CD4-positive, alpha-beta T cell (primary cell): ENCODE measurements at regions not wholly inside any gene's neighbourhood (a gene's known extent, or its start where the extent isn't known, plus 50 kb on each side); places are given as distances from the start of the nearest gene placed in this dataset.

Experiments
- ATAC-seq: fragments of 200-7000 bp; cut with Tn5 transposase; one replicate; pipeline ENCODE4 v1.10.0; 2022; ENCODE audit warnings: mild to moderate bottlenecking; ENCODE audit not compliant: poor library complexity
- CTCF ChIA-PET: fragments of 350-600 bp; sonication (Branson Sonifier 250); formaldehyde crosslinking; loops from one replicate; lab custom pipeline; 2021; ENCODE audit warnings: antibody characterized with exemption, inconsistent platforms; lab: Charles Lee
- POLR2A ChIA-PET: fragments of 350-600 bp; sonication (Branson Sonifier 250); formaldehyde crosslinking; loops from one replicate; lab custom pipeline; 2021; ENCODE audit warnings: antibody characterized with exemption, inconsistent platforms; lab: Charles Lee
- DNase-seq, 14 experiments: peaks; one replicate each; pipeline ENCODE4 v3.0.0-alpha.2; 2013 to 2020; ENCODE audit warnings: mixed read lengths in 2 of 14
- H3K27ac ChIP-seq, 2 donors: one replicate each; pipeline versions ENCODE4 v1.5.1 to v1.7.0; 2013; ENCODE audit warnings: low read length in 2 of 2, low read depth in 1 of 2, mild to moderate bottlenecking in 1 of 2
- H3K27me3 ChIP-seq, 2 experiments: 1 replicate in 1 of 2; 2 replicates in 1 of 2; pipeline versions ENCODE4 v1.6.1 to v1.7.0; 2013; ENCODE audit warnings: low read length in 2 of 2, control low read depth in 1 of 2, mild to moderate bottlenecking in 1 of 2, moderate library complexity in 1 of 2; ENCODE audit not compliant: insufficient read depth in 2 of 2, control insufficient read depth in 1 of 2
- H3K36me3 ChIP-seq: one replicate; pipeline ENCODE4 v1.6.1; 2013; ENCODE audit warnings: low read length, control low read depth; ENCODE audit not compliant: insufficient read depth
- H3K4me1 ChIP-seq: one replicate; pipeline ENCODE4 v1.6.1; 2013; ENCODE audit warnings: low read length, control low read depth; ENCODE audit not compliant: insufficient read depth
- H3K4me3 ChIP-seq: one replicate; pipeline ENCODE4 v1.5.1; 2013; ENCODE audit warnings: mild to moderate bottlenecking, low read length, moderate library complexity
- H3K9me3 ChIP-seq, 2 experiments: 1 replicate in 1 of 2; 2 replicates in 1 of 2; pipeline versions ENCODE4 v1.6.1 to v1.7.0; 2013; ENCODE audit warnings: low read length in 2 of 2, mild to moderate bottlenecking in 2 of 2, control low read depth in 1 of 2, moderate library complexity in 1 of 2; ENCODE audit not compliant: control insufficient read depth in 1 of 2, insufficient read depth in 1 of 2
- H3K27ac Mint-ChIP-seq: one replicate; pipeline ENCODE4 v1.8.0; 2020; ENCODE audit warnings: mixed read lengths
- H3K27me3 Mint-ChIP-seq: one replicate; pipeline ENCODE4 v1.8.0; 2021; ENCODE audit warnings: mixed read lengths
- H3K36me3 Mint-ChIP-seq: one replicate; pipeline ENCODE4 v1.8.0; 2021; ENCODE audit warnings: low read depth, mixed read lengths
- H3K4me1 Mint-ChIP-seq: one replicate; pipeline ENCODE4 v1.8.0; 2021; ENCODE audit warnings: low read depth, mixed read lengths
- H3K4me3 Mint-ChIP-seq: one replicate; pipeline ENCODE4 v1.8.0; 2020; ENCODE audit warnings: mild to moderate bottlenecking, mixed read lengths
- H3K9me3 Mint-ChIP-seq: one replicate; pipeline ENCODE4 v1.8.0; 2020; ENCODE audit warnings: mixed read lengths
- intact Hi-C, 2 experiments: fragments of 100-400 bp; cut with DNase I in 1 of 2; cut with micrococcal nuclease in 1 of 2; formaldehyde crosslinking; loops; one replicate each; pipeline versions ENCODE4 v1.15.1 to v1.9.0; 2023 to 2025; cut with DNase I, micrococcal nuclease
- TF ChIP-seq, protein P1 (sequence below): fragments of 200-600 bp; IDR thresholded peaks from one replicate; pipeline ENCODE4 v1.8.0; 2022; ENCODE audit warnings: antibody characterized with exemption, mild to moderate bottlenecking

DNA sequence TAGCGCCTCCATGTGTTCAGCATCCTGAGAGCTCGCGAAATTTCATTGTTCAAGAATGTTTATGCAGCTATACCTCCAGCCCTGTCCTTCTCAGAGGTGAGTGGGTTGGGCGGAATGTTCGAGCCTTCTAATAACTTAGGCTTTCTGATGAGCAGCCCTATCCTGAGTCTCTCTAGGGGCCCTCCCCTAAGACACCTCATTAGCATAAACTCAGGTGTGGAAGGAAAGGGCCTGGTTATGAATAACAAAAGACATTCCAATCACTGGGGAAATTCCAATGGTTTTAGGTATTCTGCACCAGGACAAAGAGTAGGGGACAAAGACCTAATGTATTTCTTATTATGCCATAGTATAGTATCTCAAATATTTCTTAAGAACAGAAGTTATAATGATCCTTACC is 138.1 kb upstream of the PDZRN3 start:
- Mint-ChIP-seq H3K4me1 (no peaks in the 10 kb centered on the region), H3K36me3 (no peaks in the 10 kb centered on the region), H3K27me3 (no peaks in the 10 kb centered on the region), H3K9me3 (peaks cover 7% of the 10 kb centered on the region), H3K27ac (no peak overlapping the region), H3K4me3 (no peak overlapping the region)
- no peak overlapping the region for H3K27ac ChIP-seq
- no peaks in the 10 kb centered on the region for H3K27me3 ChIP-seq
- H3K4me3 ChIP-seq: no peak overlapping the region
- POLR2A ChIA-PET: no interaction called here
- CTCF ChIA-PET: no interaction called here
- no peak for ATAC-seq
- peaks cover 0 to 4% of the 10 kb centered on the region in 2 experiments for H3K9me3 ChIP-seq
- H3K4me1 ChIP-seq: no peaks in the 10 kb centered on the region
- TF ChIP-seq, protein P1, sequence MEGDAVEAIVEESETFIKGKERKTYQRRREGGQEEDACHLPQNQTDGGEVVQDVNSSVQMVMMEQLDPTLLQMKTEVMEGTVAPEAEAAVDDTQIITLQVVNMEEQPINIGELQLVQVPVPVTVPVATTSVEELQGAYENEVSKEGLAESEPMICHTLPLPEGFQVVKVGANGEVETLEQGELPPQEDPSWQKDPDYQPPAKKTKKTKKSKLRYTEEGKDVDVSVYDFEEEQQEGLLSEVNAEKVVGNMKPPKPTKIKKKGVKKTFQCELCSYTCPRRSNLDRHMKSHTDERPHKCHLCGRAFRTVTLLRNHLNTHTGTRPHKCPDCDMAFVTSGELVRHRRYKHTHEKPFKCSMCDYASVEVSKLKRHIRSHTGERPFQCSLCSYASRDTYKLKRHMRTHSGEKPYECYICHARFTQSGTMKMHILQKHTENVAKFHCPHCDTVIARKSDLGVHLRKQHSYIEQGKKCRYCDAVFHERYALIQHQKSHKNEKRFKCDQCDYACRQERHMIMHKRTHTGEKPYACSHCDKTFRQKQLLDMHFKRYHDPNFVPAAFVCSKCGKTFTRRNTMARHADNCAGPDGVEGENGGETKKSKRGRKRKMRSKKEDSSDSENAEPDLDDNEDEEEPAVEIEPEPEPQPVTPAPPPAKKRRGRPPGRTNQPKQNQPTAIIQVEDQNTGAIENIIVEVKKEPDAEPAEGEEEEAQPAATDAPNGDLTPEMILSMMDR: no peak
- intact Hi-C loops: no loop called here
- DNase-seq: no peak
- H3K36me3 ChIP-seq: no peaks in the 10 kb centered on the region

DNA sequence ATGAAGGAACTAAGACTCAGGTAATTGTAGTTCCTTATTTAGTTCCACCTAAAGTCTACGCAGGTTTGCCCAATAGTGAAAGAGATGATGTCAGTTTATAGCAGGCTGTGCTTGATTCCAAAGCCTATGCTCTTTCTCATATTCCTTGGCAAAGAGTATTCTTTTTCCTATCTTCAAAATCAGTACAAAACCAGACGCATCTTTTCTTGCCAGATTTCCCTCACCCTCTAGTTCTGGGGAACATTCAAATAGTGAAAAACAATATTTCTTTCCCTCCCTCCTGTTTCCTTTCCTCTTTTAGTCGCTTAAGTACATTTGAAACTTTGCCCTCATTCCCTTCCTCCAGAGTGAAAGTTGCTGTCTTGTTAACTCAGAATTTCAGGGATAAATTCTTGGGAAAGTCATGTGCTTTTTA is 134.6 kb upstream of the PDZRN3 start:
- Mint-ChIP-seq H3K4me1 (no peaks in the 10 kb centered on the region), H3K36me3 (no peaks in the 10 kb centered on the region), H3K9me3 (peaks cover 6% of the 10 kb centered on the region), H3K27me3 (no peaks in the 10 kb centered on the region), H3K4me3 (no peak overlapping the region), H3K27ac (no peak overlapping the region)
- Histone ChIP-seq H3K27me3 (no peaks in the 10 kb centered on the region), H3K4me3 (no peak overlapping the region), H3K9me3 (peaks cover 0 to 4% of the 10 kb centered on the region in 2 experiments), H3K27ac (no peak overlapping the region), H3K36me3 (no peaks in the 10 kb centered on the region), H3K4me1 (no peaks in the 10 kb centered on the region)
- ATAC-seq (no peak), DNase-seq (no peak)
- TF ChIP-seq, protein P1: no peak
- intact Hi-C loops: no loop called here
- CTCF ChIA-PET: no interaction called here
- POLR2A ChIA-PET: no interaction called here

DNA sequence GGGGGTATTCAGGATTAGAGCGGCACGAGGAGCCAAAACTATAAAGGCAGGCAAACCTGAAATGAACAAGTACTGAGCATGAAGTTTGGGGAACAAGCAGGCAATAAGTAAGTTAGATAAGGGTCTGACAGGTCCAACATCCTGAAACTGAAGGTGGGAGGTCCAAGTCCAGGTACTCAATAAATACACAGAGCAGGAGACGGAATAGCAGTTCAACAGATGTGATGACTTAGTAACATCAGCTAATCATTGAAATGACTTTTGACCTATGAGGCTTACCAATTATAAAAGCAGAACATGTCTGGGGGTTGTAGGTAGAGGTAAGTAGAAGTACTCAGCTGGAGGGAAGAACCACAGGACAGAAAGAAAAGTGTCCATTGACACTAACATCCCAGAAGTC is 132.8 kb upstream of the PDZRN3 start:
- H3K4me1 Mint-ChIP-seq: no peaks in the 10 kb centered on the region
- no peak overlapping the region for H3K4me3 Mint-ChIP-seq
- CTCF ChIA-PET: no interaction called here
- intact Hi-C loops: no loop called here
- Histone ChIP-seq H3K9me3 (peaks cover 0 to 4% of the 10 kb centered on the region in 2 experiments), H3K27ac (no peak overlapping the region), H3K27me3 (no peaks in the 10 kb centered on the region), H3K36me3 (no peaks in the 10 kb centered on the region), H3K4me3 (no peak overlapping the region), H3K4me1 (no peaks in the 10 kb centered on the region)
- H3K27ac Mint-ChIP-seq: no peak overlapping the region
- ATAC-seq (no peak), DNase-seq (no peak)
- H3K36me3 Mint-ChIP-seq: no peaks in the 10 kb centered on the region
- H3K9me3 Mint-ChIP-seq: peaks cover 6% of the 10 kb centered on the region
- POLR2A ChIA-PET: no interaction called here
- no peaks in the 10 kb centered on the region for H3K27me3 Mint-ChIP-seq
- TF ChIP-seq, protein P1: no peak
